ENCODE measurements at regions not wholly inside any gene's neighbourhood (a gene's known extent, or its start where the extent isn't known, plus 50 kb on each side); places are given as distances from the start of the nearest gene placed in this dataset.

- TF ChIP-seq CTCF (IDR thresholded peaks at IDR 0.05) = no peak
- H3K4me3 ChIP-seq = no peak overlapping the region
- no peak for ATAC-seq
Measured at GRCh38 chr22:48654492-48654891, 1173.2 kb downstream of the BRD1 start.

DNA sequence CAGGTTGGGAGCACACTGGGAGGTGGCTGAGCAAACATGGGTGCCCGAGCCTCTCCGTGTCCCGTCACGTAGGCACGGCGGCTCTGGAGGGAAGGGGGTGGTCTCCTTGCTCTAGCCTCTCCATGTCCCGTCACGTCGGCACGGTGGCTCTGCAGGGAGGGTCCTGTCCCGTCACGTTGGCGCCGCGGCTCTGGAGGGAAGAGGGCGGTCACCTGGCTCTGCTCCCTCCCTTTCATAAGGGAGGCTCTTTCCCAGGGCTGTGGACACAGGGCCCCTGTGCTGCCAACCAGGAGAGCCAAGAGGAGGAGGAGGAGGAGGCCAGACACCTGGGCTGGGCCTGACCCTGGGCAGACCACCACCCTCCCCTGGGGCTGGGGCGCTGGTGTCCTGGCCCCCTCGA lies 1173.7 kb downstream of the BRD1 start:
- intact Hi-C loops (cut with DNase I) = no loop called here
- TF ChIP-seq CTCF (IDR thresholded peaks at IDR 0.05) = no peak
- Histone ChIP-seq H3K4me3 (no peak overlapping the region), H3K36me3 (no peaks in the 10 kb centered on the region), H3K4me1 (no peaks in the 10 kb centered on the region), H3K9me3 (no peaks in the 10 kb centered on the region), H3K27ac (no peak overlapping the region), H3K27me3 (no peaks in the 10 kb centered on the region)
- peak in 1 of 4 donors; percentile 78 for DNase-seq
- ATAC-seq = no peak

More at GRCh38 chr22:48654492-48654891, 1173.2 kb downstream of the BRD1 start:
- intact Hi-C loops (cut with DNase I) = no loop called here
- Histone ChIP-seq H3K9me3 (no peaks in the 10 kb centered on the region), H3K27me3 (no peaks in the 10 kb centered on the region), H3K36me3 (no peaks in the 10 kb centered on the region), H3K4me1 (no peaks in the 10 kb centered on the region), H3K27ac (no peak overlapping the region)
- DNase-seq = no peak

DNA sequence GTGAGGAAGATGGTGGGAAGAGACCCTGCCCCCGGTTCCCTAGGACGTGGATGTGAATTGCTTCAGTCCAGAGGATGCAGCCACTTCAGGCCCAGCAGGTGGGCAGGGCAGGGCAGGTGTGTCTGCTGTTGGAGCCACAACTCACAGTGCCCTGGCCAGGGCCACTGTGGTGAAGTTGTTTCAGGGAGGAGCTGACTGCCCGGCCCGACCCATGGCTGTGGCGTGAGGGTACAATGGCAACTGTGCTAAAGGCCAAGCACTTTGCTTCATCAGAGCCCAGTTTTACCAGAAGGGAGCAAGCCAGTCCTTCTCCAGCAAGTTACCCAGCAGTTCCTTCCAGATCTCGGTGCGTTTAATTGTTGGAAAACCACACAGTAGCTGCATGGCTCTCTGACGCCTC lies 1174.4 kb downstream of the BRD1 start:
- H3K9me3 ChIP-seq = no peaks in the 10 kb centered on the region
- H3K36me3 ChIP-seq = no peaks in the 10 kb centered on the region
- TF ChIP-seq CTCF (IDR thresholded peaks at IDR 0.05) = no peak
- H3K4me3 ChIP-seq = no peak overlapping the region
- H3K27ac ChIP-seq = no peak overlapping the region
- DNase-seq = peak in 1 of 4 donors; percentile 56
- H3K4me1 ChIP-seq = no peaks in the 10 kb centered on the region
- intact Hi-C loops (cut with DNase I) = no loop called here
- ATAC-seq = no peak
- no peaks in the 10 kb centered on the region for H3K27me3 ChIP-seq

DNA sequence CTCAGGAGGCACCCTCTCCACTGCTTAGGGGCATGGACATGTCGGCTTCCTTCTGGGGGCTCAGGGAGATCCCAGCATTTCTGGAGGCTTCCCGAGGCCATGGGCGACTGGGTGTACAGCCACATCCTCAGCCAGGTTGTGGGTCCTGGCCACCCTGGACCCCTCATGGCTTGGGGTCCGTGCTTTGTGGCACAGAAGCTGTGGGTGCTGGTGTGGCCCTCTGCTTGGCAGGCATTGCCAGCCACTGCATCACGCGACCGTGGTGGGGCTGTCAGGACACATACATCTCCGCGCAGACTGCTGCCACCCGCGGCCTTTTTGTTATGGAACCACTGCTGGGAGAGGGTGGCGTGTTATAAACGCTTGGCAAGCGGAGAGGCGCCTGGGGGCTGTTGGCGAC lies 1174.9 kb downstream of the BRD1 start:
- Histone ChIP-seq H3K36me3 (no peaks in the 10 kb centered on the region), H3K4me3 (no peak overlapping the region), H3K4me1 (no peaks in the 10 kb centered on the region), H3K27ac (no peak overlapping the region), H3K9me3 (no peaks in the 10 kb centered on the region), H3K27me3 (no peaks in the 10 kb centered on the region)
- intact Hi-C loops (cut with DNase I) = no loop called here
- DNase-seq (peak in 1 of 4 donors; percentile 67), ATAC-seq (no peak)
- TF ChIP-seq CTCF (IDR thresholded peaks at IDR 0.05) = no peak

GRCh38 chr22:48651981-48652538 lies 1175.6 kb downstream of the BRD1 start:
- Histone ChIP-seq H3K4me3 (no peak overlapping the region), H3K27me3 (no peaks in the 10 kb centered on the region), H3K9me3 (no peaks in the 10 kb centered on the region), H3K4me1 (no peaks in the 10 kb centered on the region), H3K27ac (no peak overlapping the region), H3K36me3 (no peaks in the 10 kb centered on the region)
- intact Hi-C loops (cut with DNase I) = no loop called here
- DNase-seq (peak in 1 of 4 donors; percentile 44), ATAC-seq (no peak)
- no peak for TF ChIP-seq CTCF (IDR thresholded peaks at IDR 0.05)

All from left lung (tissue), 4 donors.